ENCODE measurements at regions not wholly inside any gene's neighbourhood (a gene's known extent, or its start where the extent isn't known, plus 50 kb on each side); places are given as distances from the start of the nearest gene placed in this dataset.

DNA sequence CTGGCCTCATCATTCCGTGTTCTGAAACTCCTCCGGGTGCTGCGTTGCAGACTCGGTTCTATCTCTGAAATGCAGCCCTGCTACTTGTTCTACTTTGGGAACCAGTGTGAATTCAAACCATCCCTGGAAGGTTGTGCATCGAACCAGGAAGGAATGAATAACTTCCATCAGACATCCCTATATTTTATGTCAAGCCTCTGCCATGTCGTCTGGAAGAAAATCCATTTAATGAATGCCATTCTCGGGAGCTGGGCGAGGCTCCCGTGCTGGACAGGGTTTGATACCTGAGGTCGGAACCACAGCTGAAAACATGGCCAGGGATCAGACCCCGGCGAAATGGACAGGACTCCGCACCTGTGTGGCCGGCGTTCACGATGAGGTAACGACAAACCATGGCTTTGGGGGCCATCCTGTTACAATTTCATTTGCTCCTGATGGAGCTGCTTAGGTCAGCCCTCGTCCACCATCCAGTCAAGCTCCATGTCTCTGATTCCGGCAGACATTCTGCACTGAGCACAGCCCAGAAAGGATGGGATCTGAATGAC, 821.6 kb downstream of the GALR1 start:
- DNase-seq (ENCODE audit: low read depth), result no peak

DNA sequence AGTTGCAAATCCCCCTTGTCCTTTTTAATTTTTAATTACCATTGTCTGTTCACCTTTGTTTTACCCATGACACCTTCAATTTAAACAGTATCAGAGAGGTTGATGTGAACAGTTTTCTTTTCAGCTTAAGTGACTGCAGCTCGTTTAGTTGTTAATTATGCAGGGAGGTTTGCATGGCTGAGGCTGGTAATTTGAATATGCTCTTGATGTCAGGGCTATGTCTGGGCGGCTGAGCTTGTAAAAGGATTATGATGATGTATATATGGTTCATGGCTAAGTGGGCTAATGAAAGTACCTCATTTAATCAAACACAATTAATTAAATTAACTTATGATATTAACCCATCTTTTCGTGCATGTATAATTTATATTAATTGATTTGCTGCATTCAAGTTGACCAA, 822.1 kb downstream of the GALR1 start:
- no peak for DNase-seq (ENCODE audit: low read depth)

DNA sequence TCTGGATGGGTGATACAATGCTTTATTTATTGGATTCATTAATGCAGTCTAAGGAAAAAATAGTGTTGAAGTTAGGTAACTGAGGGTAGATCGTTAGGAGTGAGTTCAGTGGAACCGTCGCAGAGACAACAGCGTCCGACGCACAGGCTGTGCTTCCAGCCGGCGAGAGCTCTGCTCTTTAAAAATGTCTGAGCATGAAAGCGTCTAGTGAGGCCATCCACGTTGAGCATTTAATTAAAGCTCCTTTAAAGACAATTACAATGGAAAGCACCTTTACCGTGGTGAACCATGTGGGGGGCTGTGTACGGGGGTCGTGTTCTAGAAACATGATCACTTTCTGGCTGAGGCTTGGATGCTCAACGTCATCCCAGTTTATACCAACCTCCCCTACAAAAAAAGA, 822.7 kb downstream of the GALR1 start:
- DNase-seq (ENCODE audit: low read depth), result no peak

DNA sequence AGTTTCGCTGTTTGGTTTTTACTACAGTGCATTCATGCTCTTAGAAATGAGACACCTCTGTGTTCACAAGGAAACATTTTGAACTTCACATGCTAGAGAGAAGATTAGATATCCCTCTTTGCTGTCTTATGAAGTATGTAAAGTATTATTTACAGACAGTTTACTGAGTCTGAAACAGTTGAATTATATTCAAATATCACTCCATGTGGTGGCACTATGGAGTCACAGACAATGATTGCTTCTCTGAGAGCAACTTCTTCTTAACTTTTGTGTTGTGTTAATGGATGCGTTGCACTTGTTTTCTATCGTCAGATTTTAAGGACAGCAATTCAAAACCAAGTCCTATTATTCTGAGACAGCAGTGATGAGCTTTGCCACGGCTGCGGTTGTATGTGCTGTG, 823.6 kb downstream of the GALR1 start:
- DNase-seq (ENCODE audit: low read depth), result no peak

DNA sequence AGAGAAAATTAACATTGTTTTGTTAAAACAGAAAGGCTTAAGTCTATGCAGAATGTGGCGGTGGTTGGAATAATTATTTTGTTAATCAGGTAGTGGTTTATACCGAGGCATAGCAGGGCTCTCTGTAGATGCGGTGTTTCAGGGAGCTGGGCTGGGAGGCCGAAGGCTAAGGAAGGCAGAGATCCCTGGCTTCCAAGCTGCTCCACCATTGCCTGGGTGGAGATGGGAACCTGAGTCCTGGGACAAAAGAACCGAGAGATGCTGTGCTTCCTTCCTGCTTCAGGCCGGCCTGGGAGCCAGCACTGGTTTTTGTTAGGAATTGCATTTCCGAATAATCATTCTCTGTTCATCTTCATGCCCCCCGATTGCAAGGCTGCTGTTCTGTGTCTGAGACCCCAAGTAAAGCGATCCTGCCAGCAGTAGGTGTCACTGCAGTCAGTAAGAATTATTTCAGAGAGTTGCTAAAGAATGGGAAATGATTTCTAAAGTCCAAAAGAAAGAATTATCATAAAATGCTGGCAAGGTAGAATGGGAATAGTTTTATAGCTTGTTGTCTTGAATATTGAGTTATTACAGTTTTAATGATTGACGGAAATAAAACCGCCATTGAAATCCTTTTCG, 824.9 kb downstream of the GALR1 start:
- DNase-seq (ENCODE audit: low read depth), result no peak

DNA sequence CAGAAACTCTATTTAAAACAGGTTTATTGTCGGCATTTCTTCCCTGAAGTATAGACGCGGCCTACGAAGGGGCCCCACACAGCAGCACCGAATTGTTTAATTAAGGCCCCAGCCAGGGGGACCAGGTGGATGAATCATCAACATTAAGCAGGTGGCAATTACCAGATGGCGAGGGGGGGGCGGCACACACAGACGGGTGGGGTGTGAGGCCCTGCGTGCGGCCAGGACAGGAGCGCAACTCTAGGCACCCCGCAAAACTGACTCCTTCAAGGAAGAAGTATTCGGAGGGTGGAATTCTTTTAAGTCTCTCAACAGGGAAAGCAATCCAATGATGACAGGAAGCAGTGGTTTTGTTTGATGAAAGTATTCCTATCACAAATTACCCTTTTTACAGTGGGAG, 830.4 kb downstream of the GALR1 start:
- DNase-seq (ENCODE audit: low read depth), result no peak

DNA sequence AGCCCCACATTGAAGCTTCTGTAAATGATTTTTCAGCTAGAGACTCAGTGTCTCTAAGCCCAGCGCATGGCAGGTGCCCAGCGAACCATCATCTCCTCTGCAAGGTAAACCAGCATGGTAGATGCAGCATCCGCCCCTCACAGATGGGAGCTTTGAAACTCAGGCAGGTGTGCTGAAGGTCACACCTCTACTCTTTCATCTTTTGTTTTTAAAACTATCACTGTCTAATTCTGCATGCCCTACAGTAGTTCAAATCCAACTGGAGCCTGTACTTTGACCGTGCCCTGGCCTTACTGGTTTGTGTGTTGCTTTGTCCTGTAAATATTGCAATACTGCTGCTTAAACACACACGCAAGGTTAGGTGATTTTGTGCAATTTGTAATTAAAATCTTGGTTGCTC, 831.1 kb downstream of the GALR1 start:
- DNase-seq (ENCODE audit: low read depth), result no peak

DNA sequence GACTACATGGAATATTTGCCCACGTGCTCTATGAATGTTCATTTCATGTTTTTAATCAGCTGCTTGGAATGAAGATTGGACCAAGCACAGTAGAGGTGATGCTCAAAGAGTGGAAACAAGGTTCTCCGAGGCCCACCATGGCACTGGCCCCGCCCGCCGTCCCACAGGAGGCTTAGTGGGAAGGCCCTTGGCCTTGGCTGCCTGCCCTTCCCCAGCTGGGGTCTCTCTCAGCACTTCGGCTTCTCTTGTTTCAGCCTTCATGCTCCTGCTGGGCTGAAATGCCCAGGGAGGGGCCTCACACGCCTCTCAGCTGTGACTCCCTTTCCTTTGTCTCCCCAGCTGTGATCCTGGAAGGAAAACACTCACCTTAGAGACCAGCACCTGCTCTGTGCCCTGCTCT, 833.2 kb downstream of the GALR1 start:
- no peak for DNase-seq (ENCODE audit: low read depth)

DNA sequence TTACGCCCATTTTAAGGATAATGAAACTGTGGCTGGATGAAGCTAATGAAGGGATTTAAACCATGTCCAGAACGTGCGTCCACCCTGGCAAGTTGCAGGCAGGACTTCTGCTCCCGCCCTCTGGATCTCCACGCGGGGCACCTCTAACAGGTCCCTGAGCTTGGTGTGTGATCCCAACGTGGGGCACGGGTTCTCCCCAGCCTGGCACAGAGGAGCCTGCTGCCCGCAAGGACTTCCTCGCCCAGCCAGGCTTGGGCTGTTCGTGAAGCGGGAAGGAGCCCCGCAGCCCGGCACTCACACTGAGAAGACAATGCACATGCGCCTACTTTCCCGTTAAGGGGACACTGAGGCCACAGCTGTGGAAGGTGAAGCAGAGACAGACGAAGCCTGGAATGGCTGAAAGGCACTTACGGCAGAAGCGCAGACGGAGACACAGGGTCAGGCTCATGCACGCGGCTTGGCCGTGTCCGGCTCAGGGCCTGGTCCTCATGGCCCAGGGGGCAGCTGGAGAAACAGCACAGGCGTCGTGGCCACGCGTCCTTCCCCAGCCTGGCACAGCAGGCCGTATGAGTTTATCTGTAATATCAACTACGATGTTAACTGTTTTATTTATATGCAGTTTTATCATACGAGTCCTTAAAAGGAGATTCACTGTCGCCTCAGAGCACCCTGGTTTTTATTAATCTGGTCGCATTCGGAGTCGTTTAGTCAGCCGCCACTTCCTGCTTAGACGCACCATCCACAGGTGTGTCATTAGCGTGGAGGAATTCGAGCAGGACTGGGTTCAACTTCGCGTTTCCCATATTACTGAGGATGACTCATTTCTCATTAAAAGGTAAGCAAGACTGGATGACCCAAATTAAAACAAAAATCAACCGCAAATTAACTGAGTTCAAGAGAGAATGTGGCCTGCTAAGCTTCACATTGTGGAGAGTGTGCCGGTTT, 835.9 kb downstream of the GALR1 start:
- DNase-seq (ENCODE audit: low read depth), result no peak

DNA sequence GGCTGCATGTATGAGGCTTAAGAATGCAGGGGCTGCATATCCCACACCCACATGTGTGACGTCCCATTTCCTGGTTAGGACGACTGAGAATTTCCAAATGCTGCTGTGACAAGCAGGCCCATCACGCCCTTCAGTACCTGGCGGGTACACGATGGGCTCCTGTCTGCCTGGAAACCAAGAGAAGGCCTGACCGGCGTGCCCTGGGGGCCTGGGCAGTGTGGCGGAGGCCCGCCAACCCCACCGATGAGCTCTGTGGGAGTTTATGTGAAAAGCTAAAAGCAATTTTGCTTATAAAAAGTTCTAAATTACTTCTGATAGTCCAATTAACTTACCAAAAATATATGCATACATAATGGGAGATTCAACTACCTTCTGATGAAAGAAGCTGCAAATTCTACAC, 837.3 kb downstream of the GALR1 start:
- DNase-seq (ENCODE audit: low read depth), result no peak

DNA sequence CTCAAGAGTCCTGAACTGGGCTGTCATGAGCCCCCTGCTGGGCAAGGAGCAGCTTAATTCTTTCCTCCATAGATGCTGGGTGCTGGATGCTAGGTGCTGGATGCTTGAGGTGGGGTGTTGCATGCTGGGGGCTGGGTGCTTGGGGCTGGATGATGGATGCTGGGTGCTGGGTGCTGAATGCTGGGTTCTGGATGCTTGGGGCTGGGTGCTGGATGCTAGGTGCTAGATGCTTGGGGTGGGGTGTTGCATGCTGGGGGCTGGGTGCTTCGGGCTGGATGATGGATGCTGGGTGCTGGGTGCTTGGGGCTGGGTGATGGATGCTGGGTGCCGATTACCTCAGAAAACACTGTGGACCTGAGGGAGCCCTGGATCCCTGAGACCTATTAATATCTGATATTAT, 837.7 kb downstream of the GALR1 start:
- no peak for DNase-seq (ENCODE audit: low read depth)

DNA sequence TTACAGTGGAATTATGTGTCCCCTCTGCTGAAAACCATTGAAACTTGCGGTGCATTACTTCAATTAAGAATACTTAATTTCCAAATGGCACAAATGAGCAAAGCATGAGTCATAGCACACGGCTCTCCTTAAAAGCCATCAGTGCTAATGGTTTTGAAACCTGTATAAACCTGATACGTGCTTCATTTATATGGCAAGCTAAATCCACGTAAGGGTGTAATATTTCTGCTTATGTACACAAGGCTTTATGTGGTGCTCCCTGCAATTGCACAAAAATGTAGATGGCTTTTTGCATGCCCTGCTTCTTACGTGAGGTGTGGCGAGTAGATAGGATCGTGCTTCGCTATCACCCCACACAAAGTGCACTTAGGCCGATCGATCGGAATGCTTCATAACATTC, 840.9 kb downstream of the GALR1 start:
- no peak for DNase-seq (ENCODE audit: low read depth)

DNA sequence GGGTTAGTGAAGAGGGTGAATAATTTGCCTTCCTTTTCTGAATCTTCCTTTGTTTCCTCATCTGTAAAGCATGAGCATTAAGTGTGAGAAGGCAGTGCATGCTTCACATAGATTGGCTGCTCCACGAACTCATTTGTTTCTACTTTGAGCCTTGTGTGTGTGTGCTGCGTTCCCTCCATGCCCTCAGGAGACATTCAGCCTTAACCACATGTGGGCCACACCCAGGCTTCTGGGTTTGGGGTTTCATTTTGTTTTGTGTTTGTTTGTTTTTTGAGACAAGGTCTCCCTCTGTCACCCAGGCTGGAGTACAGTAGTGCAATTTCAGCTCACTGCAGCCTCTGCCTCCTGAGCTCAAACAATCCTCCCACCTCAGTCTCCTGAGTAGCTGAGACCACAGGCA, 843.3 kb downstream of the GALR1 start:
- DNase-seq (ENCODE audit: low read depth), result no peak

DNA sequence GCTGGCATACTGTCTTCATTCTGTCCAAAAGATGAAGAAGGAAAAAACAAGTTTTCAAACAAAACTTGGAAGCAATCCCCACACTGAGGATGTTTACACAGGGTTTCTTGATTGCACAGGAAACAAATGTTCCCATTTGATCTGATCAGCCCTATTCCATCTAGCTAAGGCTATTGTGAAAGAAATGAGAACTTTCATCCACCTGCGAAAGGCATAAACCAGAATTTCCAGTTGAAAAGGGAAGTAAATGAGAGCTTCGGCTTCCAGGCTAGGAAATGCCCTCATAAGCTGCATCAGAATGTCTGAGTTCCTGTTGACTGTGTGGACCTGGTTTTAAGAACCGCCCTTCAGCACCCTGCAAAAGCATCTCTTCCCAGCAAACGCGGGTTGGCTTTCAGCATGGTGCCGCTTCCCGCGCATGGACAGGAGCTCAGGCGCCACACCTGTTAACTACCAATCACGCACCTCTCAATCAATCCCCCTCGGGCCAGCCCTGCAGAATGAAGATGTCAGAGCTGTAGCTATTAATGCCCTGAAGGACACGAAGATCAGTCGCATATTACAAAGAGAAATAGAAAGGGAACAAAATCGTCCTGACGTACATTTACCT, 850.4 kb downstream of the GALR1 start:
- DNase-seq (ENCODE audit: low read depth), result no peak

DNA sequence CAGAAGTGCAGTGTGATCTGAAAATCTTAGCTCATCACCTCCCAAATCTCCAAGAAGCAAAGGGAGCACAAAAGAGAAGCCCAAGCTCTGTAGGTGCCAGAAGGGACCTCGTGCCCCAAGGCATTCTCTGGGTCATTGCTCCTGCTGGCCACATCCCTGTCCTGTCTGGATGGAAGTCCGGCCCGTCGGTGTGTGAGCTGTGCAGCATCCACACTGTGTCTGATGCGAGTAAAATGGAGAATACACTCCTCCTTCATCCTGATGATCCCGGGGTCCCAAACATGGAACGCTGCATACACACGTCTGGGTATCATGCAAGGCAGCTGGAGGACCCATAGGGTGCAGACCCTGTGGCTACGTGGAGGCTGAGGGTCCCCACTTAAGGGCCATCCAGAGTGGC, 851.4 kb downstream of the GALR1 start:
- DNase-seq (ENCODE audit: low read depth), result no peak

DNA sequence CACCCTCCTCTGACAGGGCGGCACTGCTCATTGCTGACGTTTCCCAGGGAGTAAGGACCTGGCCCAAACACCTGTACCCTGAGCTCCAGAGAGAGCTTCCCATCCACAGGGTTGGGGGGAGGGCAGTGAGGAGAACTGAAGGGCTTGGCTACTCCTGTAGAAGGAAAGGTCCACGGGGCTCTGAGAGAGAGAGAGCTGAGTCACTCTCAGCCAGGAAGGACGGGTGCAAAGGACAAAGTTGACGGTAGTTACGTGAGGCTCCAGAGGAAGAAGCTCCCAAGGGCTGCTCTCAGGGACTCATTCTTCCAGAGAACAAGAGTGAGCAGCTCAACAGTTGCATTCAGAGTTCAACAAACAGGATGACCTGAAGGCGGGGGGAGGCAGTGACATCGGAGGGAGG, 852.5 kb downstream of the GALR1 start:
- no peak for DNase-seq (ENCODE audit: low read depth)

DNA sequence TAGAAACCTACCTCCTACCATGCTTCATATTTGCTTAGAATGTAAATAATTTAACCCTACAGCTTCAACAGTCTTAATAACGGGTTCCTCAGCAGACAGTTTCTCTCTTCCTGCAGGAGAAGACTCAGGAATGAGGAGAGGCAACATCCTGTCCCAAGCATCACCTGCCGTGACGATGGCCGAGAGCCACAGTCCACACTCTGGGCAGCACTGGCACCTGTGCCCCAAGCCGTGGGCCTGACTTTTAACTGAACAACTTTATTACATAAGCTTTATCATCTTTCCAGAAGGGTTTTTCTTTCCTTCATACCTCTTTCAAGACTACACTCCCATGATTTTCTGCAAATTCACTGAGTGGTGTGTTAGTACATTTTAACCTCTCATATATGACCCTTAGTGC, 856.0 kb downstream of the GALR1 start:
- no peak for DNase-seq (ENCODE audit: low read depth)

DNA sequence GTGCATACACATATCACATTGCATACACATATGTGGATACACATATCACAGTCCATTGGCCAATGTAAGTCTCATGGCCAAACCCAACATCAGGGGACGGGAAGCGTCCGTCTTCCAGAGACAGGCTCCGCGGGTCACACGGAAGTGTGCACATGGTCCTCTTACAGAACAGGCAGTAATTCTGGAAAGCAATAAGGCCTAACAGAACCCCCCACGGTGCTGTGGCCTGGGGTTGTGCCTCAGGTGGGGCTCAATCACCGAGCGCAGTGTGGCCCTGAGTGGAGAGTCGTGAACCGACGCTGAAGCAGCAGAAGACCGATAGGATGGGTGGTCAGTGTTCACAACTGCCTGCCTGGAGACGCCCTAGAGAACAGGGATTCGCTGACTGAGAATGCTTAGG, 857.3 kb downstream of the GALR1 start:
- no peak for DNase-seq (ENCODE audit: low read depth)

DNA sequence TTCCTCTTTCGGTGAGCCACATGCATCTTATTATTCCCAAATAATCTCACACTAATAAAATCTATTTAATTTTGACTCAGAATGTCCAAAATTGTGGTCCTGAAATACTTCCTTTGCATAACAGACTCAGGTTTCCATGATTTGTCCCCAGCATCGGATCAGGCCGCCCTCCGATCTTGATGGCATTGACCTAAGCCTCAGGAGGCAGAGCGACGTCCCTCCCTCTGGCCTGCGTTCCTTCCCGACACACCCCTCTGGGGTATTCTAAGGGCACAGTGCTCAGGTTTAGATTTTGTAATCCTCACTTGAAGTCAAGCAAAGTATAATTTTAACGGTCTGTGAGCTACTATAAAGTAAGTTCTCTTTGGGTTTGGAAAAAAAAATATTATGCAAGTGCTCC, 857.7 kb downstream of the GALR1 start:
- no peak for DNase-seq (ENCODE audit: low read depth)

DNA sequence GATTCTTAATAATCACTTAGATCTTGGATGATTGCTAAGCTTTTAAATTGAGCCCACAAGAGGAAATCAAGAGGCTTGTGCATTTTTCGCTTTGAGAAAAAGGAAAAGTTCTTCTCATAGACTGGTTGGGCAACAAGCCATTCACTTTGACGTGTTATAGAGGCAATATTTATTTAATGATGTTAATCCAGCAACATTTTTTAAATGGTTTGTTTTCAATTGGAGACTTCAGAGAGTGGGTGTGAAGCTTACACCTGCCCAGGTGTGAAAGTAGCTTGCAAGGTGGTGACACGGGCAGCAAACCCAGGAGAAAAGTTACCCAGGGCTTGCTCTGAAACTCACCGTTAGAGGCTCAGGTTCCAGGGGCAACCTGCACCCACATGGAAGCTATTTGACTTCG, 858.9 kb downstream of the GALR1 start:
- DNase-seq (ENCODE audit: low read depth), result no peak

DNA sequence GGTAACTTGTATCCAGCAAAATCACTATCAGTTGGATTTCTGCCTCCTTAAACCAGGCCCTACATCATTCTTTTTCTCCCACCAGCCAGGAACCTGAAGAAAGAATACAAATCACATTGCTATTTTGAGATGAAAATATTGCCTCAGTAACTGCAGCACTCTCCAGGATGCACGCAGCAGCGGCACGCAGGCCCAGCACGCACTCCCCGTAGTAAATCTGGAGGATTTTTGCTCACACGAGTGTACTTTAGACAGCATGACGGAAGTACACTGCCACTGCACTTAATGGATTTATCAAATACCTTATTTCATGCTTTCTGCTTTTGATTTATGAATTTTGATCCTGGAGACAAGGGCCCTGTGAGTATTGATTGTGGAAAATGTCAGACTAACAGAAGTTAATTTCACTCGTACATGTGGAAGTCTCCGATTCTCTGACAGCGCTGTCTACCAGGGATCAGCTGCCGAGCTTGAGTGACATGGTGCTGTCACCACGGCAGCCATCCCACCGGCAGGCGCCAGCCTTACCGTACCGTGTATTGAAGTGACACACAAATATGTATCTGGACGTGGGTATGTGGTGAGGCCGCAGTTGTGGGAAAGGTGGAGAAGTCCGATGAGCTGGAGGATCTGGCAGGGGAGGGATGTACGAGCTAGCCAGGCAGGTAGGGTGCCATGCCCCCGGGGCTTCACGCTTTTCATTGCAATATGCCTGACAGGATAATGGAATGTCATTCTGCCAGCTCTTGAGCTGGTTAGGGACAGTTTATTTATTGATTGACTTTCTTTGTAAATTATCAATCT, 863.7 kb downstream of the GALR1 start:
- no peak for DNase-seq (ENCODE audit: low read depth)

DNA sequence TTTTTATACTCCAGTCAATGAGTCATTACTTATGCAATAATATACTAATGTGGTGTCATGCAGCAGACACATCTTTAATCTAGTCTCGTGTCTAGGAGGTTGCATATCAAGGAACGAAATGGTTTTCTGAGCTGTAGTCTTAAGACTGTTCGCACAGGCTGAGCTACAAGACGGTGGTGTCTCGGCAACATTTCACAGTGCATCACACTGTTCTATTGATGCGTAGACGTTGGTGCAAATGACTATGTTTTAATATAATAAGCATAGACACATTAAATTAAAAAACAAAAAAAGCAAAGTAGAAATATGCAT, 864.2 kb downstream of the GALR1 start:
- DNase-seq (ENCODE audit: low read depth), result no peak

Measured in amniotic epithelial cell (primary cell).